Stimulated activated CD4-positive, alpha-beta T cell treated with anti-CD3 and anti-CD28 coated beads, Interleukin-2, amount 100 ng/mL, for 4 hours (primary cell): ENCODE measurements at regions not wholly inside any gene's neighbourhood (a gene's known extent, or its start where the extent isn't known, plus 50 kb on each side); places are given as distances from the start of the nearest gene placed in this dataset.

Experiments used
- DNase-seq: peaks from one replicate; pipeline ENCODE4 v3.0.0-alpha.2; 2020; ENCODE audit warnings: low read depth

GRCh38 chr13:83937579-83937978 lies 55.3 kb upstream of the SLITRK1 start:
- DNase-seq = no peak

DNA sequence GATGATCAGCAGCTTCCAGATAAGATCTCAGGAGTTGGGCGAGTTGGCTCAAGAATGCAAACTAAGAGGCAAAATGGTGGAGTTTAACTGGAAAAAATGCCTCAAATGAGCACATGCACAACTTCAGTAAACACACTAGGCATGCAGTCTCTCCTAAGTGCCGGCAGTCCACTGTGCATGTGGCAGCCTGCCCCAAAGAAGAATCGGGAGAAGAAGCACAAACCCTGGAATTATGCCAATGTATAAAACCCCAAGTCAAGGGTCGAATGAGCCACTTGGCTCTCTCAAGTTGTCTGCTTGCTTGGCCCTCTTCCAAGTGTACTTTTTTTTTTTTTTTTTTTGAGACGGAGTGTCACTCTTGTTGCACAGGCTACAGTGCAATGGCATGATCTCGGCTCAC lies 53.3 kb upstream of the SLITRK1 start:
- no peak for DNase-seq
